Retinal pigment epithelial cell (primary cell): ENCODE measurements at regions not wholly inside any gene's neighbourhood (a gene's known extent, or its start where the extent isn't known, plus 50 kb on each side); places are given as distances from the start of the nearest gene placed in this dataset.

ENCODE experiments used
- DNase-seq: peaks from one replicate; pipeline ENCODE4 v3.0.0-alpha.2; 2010; ENCODE audit warnings: low read depth
- H3K4me3 ChIP-seq: 2 replicates; pipeline ENCODE4 v1.5.1; 2011; ENCODE audit warnings: mild to moderate bottlenecking, low read length, control low read depth, moderate library complexity
- CTCF ChIP-seq: conservative IDR thresholded peaks from 2 replicates; pipeline ENCODE4 v1.5.1; 2011; ENCODE audit warnings: low read depth, low read length, control low read depth, inconsistent platforms

- no peak for DNase-seq
- no peak overlapping the region for H3K4me3 ChIP-seq
- TF ChIP-seq CTCF: no peak
Measured at GRCh38 chr1:14440166-14440565, 158.3 kb upstream of the KAZN start.

GRCh38 chr1:14440731-14441130, 157.8 kb upstream of the KAZN start:
- no peak overlapping the region for H3K4me3 ChIP-seq
- no peak for DNase-seq
- no peak for TF ChIP-seq CTCF

- peak; percentile 99 for DNase-seq
- no peak for TF ChIP-seq CTCF
- H3K4me3 ChIP-seq: no peak overlapping the region
Measured at GRCh38 chr1:14441302-14441741, 157.2 kb upstream of the KAZN start.

- H3K4me3 ChIP-seq: no peak overlapping the region
- no peak for TF ChIP-seq CTCF
- DNase-seq: no peak
Measured at GRCh38 chr1:14442669-14443068, 155.8 kb upstream of the KAZN start.

- no peak overlapping the region for H3K4me3 ChIP-seq
- peak; percentile 94 for DNase-seq
- no peak for TF ChIP-seq CTCF
Measured at GRCh38 chr1:14443164-14443787, 155.2 kb upstream of the KAZN start.

GRCh38 chr1:14451217-14451616, 147.3 kb upstream of the KAZN start:
- no peak for TF ChIP-seq CTCF
- no peak for DNase-seq
- no peak overlapping the region for H3K4me3 ChIP-seq

- no peak for TF ChIP-seq CTCF
- no peak for DNase-seq
- H3K4me3 ChIP-seq: no peak overlapping the region
Measured at GRCh38 chr1:14452551-14452950, 145.9 kb upstream of the KAZN start.
